SW 1271 (cell line): ENCODE measurements at regions not wholly inside any gene's neighbourhood (a gene's known extent, or its start where the extent isn't known, plus 50 kb on each side); places are given as distances from the start of the nearest gene placed in this dataset.

Experiments
- DNase-seq, 2 experiments: peaks; one replicate each; lab custom pipeline; 2025; lab: John Stamatoyannopoulos, UW

DNA sequence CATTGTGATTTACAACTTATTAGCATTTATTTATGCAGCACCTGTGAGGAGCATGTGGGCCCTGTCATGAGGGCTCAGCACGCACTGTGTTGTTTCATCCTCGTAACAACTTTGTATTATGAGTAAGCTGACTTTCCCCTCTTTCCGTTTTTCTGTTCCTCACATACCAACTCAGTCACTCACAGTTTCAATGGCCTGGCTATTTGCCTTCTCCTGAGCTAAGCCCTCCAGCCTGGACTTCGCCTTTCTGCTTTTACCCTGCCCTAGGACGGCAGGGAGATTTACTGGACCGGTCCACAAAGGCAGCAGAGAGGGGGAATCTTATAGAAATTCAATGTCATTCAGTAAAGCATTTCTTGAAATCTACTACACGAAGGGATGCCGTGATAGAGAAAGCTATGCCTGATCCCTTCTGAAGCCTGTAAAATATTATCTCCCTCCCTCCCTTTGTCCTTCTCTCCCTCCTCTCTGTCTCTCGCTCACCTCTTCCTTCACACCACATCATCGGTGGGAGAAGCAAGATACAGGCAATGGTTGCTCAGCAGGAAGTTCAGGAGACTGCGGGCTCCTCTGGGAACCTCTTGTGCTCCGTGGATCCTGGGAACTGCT lies 219.2 kb upstream of the TBX3 start:
- no peak for DNase-seq

DNA sequence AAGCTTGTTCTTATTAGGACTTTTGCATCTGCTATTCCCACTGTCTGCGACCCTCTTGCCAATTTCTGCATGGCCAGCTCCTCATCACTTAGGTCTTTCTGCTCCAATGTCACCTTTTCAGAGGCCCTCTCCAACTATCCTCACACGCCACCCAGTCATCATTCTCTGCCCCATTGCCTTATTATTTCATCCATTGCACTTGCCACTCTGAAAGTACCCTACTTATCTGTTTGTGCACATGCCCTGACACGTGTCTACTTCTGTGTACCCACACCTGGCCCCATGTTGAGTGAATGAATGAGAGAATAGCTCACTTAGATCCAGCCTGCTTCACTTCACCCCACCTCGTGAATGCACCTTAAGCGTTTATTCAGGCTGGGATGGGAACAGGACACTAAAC lies 218.7 kb upstream of the TBX3 start:
- no peak for DNase-seq

DNA sequence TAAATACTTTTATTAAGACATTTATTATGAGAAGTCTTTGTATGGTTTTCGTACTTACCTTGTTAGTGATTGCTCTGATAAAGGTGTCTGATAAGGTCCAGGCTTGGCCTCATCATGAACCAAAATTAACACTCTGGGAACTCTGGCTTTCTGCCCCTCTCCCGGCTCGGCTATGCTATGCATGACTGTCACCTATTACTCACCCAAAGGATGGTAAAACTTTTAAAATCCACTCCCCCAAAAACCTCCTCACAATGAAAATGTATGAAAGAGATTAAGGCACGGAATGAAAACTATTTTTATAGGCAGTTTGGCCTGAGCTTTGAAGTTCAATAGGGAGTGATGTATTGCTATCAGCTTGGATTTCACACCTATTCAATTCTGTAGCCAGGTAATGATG lies 217.3 kb upstream of the TBX3 start:
- DNase-seq: no peak

DNA sequence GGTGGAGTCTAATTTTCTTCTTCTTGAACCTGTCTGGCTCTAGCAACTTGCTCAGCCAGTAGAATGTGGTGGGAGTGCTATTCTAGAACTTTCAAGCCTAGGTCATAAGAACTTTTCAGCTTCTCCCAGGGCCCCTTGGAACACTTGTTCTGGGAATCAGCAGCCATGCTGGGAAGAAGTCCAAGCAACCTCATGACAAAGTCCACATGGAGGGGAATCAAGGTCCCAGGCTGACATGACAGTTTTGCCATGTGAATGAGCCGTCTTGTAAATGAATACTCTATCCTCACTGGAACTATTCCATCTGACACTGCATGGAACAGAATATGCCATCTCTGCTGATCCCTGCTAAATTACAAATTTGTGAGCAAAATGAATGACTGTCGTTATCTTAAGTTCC lies 214.2 kb upstream of the TBX3 start:
- no peak for DNase-seq

DNA sequence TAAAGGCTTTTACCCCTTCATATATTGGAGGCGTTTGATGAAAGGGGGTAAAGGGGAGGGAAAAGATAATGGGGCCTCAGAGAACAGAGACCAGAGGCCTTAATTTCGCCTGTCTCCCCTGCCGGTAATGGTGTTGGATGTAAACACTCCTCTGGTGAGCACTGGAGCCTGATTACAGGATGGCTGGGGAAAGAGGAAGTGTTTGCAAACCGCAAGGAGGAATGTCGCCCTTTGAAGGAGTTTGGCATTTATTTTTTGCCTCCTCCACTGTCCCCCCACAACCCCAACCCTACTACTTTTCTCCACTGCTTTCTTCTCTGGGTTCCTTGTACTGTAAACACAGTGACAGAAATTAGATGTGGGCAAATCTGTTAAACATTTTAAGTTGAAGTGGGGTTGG lies 211.9 kb upstream of the TBX3 start:
- no peak for DNase-seq

DNA sequence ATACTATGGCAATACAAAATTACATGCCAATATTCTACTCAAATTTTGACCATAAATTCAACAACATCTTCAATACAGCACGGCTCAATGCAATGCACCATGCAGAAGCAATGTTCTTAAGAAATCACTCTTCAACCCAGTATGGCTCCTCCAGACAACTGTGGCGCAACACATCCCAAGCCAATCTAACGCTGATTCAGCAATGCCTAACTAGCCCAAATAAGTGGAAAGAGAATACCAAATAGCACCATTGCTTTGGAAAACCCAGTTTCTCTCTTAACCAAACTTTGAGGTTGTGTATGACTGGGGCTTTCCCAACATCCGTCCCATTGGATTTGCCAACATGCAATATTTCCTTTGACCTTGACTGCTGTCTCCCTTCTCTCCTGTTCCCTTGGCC lies 211.1 kb upstream of the TBX3 start:
- DNase-seq: no peak

DNA sequence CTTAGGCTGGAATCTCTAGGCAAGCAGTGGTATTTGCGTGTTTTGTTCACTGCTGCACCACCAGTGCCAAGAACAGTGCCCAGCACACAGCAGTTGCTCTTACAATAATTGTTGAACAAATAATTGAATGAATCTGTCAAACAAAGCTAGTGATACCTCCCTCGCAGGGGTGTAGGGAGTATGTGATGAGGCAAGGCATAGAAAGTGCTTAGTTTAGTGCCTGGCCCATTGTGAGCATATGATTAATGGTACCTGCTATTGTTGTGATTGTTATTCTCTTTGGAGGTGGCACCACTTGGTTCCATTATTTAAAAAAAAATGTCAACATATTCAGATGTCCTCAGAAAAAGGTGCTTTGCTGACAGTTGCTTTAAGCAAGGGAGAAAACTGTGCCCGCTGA lies 210.1 kb upstream of the TBX3 start:
- DNase-seq: no peak

DNA sequence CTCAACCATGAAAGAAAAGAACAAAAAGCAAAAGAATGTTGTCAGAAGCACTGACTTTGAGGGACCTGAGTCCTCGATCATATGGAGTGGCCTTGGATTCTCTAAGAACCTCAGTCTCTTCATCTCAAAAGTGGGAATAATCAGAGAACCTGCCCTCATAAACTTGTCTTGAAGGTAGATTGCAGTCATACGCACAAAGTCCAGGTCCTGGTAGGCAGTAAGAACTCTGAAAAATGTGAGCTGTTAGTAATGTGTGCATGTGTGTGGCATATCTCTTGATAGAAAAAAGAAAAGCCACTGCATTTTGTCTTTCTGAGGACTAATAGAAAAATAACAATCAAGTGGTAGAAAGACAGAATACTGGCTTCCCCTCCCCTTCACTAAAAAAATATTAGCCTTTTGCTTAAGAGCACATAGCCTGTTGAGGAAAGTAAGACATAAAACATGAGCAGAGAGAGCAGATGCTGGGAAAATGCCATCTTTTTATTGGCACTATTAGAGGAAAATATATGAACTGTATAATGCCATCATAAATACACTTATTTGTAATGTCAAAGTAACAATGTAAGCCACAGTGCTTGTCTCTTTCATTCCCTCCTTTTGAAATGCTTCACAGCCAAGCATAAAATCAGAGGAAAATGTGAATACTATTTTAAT lies 205.1 kb upstream of the TBX3 start:
- no peak for DNase-seq

DNA sequence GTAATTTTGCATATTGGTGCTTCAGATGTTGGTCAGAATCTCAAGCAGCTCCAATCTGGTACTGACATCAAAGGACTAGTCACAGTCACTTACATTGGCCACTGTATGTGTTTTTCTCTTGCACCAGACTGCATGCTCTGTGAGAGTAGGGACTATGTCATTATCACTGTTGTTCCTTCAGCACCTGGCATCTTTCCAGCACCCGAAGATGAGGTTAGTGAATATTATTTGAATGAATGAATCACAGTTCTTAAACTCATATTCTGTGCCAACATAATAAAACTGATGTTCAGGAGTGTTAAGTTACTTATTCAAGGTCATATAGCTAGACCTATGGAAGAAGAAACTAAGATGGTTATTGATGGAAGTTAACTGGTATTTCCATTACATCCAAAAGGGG lies 204.5 kb upstream of the TBX3 start:
- DNase-seq: no peak

DNA sequence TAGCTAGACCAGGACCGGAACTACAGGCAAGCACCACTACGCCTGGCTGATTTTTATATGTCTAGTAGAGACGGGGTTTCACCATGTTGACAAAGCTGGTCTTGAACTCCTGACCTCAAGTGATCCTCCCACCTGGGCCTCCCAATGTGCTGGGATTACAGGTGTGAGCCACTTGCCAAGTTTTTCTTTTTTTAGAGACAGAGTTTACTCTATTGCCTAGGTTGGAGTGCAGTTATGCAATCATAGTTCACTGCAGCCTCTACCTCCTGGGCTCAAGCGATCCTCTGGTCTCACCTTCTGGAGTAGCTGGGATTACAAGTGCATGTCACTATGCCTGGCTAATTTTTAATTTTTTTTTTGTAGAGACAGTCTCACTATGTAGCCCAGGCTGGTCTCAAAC lies 201.5 kb upstream of the TBX3 start:
- no peak for DNase-seq

DNA sequence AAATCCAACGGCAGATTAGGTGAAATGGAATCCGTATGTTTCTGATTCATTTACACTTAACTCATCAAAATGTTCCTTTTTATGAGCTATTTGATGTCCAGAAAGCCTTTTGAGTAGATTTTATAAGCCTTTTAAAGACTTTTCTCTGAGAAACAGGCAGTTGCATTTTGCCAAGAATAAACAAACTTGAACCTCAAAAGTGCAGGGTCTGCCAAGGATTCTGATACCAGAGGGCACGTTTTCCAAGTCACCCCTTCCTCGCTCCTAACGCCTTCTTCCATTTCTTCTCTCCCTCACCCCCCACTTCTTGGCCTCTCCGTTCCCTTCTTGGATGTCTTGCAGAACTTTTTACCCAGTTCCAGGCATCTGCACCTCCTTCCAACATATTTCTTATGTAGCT lies 200.6 kb upstream of the TBX3 start:
- no peak for DNase-seq

DNA sequence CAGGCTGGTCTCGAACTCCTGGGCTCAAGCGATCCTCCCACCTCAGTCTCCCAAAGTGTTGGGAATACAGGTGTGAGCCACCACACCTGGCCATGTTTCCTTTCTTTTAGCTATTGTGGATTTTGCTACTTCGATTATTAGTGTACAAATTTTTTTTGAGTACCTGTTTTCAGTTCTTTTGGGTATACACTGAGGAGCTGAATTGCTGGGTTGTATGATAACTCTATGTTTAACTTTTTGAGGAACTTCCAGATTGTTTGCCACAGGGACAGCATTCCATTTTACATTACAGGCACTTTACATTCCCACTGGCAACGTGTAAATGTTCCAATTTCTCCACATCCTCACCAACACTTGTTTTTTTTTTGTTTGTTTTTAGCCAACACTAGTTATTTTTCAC lies 198.1 kb upstream of the TBX3 start:
- DNase-seq: no peak

DNA sequence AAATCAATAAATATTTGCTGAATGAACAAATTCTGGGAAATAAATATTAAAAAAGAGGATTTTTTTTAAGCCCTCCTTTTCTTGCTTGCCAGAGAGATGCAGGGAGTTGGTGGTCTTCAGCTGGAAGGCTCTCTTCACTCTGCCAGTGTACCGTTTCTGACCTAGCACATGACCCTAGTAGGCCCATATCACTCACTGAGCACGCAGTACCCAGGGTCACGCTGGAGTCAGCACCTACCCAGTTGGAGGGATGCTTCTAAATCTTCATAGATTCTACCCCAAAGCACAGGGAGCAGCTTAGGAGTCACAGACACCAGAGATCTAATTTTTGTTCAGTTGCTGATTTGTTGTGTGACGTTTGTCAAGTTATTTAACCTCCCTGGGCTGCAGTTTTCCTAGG lies 195.4 kb upstream of the TBX3 start:
- no peak for DNase-seq

DNA sequence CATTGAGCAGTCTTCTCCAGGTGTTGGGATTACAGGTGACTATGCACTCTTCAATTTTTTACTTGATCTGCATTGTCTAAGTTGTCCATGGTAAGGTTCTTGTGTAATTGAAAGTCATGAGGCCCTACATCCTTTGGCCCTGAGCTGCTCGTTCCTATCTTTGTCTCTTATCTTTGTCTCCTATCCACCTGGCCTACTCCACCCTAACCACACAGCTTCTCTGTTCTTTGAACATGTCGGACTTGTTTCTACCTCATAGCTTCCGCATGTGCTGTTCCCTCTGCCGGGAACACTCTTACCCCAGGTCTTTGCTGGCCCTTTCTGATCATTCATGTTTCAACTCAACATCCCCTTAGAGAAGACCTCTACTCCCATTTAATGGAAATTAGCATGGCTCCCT lies 194.8 kb upstream of the TBX3 start:
- no peak for DNase-seq

DNA sequence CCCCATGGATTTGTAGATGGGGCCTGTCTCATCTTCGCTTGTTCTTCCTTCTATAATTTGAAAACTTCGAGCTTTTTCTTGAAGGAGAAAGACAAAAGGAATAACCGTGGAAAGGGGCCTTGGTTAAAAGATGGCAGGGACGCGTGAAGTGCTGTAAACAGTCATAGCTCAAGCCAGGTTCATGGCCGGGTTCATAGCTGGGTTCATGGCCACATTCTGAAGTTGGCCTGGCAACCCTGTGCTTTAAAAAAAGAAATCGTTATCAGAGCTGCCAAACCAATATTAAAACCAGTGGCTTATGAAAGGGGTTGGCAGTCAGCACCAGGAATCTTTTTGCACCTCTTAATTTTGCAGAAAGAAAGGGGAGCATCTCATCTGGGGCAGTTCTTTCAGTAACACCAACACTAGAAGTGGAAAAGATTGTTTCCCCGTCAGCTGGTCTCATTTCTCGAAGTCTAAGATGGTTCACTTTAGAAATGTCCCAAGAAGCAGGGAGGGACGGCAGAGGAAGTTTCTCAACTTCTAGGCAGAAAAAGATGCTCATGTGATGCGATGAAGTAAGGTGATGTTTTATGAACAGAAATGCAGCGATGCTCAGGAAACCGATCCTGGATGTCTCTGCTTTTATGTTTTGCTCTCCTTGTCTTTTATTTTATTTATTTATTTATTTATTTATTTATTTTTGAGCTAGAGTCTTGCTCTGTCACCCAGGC lies 193.1 kb upstream of the TBX3 start:
- DNase-seq: no peak

DNA sequence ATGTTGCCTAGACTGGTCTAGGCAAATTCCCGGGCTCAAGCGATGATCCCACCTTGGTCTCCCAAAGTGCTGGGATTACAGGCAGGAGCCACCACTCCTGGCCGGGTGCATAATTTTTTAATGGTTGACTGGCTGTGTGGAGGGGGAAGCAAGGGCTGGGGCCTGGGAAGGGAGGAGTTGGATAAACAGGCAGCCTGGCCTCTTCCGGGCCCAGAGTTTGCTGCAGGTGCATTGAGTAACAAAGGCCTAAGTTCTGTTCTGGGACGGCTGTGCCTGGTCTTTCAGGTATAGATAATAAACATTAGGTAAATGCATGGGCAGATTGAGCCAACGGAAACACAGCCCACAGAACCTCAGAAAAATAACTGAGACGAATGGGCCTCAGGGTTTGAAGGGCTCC lies 191.3 kb upstream of the TBX3 start:
- no peak for DNase-seq

DNA sequence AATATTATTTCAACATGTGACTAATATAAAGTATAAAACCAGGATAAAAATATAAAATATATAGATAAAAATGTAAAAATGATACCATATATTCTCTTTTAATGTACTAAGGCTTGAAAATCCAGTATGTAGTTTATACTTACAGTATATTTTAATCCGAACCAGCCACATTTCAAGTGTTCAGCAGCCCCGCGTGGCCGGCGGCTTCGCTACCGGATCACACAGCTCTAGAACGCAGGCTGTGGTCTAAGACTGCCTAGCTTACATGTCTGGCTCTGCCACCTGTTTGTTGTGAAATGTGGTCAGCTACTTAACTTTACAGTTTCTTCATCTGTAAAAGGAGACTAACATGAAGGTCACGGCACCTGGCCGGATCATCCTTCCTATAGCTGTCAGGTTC lies 189.7 kb upstream of the TBX3 start:
- DNase-seq: no peak

DNA sequence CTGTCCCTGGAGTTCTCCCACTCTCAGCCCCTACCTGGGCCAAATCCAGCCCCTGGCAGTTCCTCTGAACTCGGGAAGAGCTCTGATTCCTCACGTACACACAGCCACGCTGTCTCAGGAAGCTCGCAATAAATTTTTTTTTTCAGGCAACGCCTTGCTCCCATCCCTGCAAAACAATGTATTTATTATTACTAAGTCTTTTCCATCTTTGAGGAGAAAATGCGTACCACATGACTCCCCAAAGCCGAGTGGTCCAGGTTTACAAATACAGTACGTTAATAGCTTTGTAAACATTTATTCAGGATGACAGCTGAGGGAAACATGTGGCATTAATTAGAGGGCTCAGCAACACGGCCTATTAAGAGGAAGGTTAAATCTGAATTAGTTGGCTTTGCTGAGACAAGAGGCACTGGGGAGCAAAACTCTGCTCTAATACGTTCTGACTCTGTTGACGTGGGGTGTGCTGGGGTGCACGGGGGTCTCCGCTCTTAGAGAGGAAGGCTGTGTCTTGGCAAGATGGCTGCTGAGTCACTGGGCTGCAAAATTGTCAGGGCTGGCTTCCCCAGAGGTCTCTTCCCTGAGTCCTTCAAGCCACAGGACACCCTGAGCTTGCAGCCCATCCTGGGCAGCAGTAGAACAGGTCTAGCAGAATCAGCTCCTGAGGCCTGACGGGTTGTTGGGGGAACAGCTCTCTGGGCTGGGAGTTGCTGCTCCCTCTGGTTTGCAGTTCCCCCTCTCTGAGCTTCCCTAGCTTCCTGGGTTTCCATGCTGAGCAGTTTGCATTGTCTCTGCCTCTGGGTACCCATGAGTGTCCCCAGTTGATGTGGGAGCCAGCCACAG lies 185.2 kb upstream of the TBX3 start:
- DNase-seq: no peak

DNA sequence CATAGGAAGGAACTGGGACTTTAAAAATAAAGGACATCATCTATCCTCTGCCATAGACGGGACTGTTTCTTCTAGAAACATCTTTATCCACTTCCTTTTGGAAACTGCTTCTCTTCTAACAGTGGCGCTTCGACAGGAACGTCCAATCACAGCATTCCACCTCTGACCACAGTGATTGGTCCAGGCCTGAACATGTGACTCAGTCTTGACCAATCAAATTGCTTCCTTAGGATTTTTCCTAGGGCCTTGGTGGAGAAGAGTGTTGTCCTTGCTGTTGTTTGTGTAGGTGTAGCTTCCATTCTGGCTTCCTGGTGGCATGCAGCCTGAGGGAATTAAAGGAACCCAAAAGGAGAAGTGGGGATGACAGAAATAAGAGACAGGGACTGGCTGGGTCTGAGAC lies 182.4 kb upstream of the TBX3 start:
- DNase-seq: no peak

DNA sequence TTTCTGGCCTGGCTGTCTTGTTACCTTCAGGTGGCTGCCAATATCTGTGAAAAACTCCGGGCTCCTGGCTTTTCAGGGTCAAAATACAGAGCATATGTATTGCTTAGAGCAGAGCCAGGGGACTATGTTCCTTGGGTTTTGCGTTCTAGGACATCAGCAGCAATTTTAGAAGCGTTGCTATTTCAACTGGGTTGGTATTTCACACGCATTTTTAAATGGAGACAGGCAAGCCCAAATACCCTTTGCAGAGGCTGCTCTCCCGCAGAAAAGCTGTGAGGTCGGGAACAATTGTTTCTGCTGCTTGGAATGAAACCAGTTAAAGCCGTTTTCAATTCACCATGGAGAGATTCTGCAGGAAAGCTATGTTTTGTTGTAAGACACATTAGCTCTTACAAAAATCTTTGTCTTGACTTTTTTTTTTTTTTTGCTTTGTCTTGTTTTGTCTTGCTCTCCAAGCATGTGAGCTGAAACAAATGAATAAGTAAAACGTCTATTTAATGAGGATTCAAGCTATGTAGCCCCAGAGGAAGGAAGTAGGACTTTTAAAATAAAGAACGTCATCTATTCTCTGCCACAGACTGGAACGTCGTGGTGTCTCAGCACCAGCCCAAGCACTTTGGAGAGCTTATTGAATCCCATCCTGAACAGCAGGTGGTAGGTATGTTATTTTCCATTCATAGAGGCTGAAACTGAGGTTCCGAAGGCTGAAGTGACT lies 181.0 kb upstream of the TBX3 start:
- DNase-seq: no peak

DNA sequence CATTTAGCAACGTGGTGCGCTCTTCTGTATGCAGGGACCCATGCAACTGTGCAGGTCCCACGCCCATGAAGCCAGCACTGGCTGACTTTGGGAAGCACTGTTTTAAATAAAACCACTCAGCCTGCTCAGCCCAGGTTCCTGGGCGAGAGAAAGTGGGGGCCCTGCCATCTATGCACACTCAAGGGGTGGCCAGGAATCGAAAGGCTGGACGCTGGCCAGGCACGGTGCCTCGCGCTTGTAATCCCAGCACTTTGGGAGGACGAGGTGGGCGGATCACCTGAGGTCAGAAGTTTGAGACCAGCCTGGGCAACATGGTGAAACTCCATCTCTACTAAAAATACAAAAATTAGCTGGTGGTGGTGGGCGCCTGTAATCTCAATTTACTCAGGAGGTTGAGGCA lies 179.9 kb upstream of the TBX3 start:
- DNase-seq: no peak

DNA sequence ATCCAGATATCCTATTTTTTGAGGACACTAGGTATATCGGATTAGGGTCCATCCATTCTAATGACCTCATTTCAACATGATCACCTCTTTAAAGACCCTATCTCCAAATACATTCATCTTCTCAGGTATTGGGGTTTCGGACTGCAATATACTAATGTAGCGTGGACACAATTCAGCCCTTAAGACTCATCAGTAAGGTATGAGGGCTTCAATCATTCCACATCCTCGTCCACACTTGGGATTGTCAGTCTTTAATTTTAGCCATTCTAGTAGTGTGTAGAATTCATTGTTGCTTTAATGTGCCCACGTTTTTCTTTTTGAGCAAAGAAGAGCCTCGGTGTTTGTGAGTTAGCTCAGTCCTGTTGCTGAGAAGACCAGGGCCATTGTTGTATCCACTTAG lies 177.0 kb upstream of the TBX3 start:
- no peak for DNase-seq
